HG02884 (cell line): ENCODE measurements at regions not wholly inside any gene's neighbourhood (a gene's known extent, or its start where the extent isn't known, plus 50 kb on each side); places are given as distances from the start of the nearest gene placed in this dataset.

Source experiments
- ATAC-seq: cut with Tn5 transposase; IDR thresholded peaks from one replicate; pipeline ENCODE4 v1.9.1; 2021; ENCODE audit warnings: mild to moderate bottlenecking, moderate library complexity; ENCODE audit not compliant: unreplicated experiment

GRCh38 chr13:109533350-109533749 is 253.0 kb downstream of the IRS2 start:
- ATAC-seq = no peak

- no peak for ATAC-seq
Measured at GRCh38 chr13:109529964-109530363, 256.4 kb downstream of the IRS2 start.

- ATAC-seq = no peak
Measured at GRCh38 chr13:109521719-109522118, 264.7 kb downstream of the IRS2 start.

GRCh38 chr13:109517517-109517916 is 268.9 kb downstream of the IRS2 start:
- no peak for ATAC-seq

- no peak for ATAC-seq
Measured at GRCh38 chr13:109516186-109516585, 270.2 kb downstream of the IRS2 start.

GRCh38 chr13:109510013-109510412 is 276.4 kb downstream of the IRS2 start:
- ATAC-seq = no peak

GRCh38 chr13:109509154-109509900 is 277.1 kb downstream of the IRS2 start:
- no peak for ATAC-seq

- ATAC-seq = no peak
Measured at GRCh38 chr13:109500146-109500773, 286.1 kb downstream of the IRS2 start.

GRCh38 chr13:109497917-109498316 is 288.5 kb downstream of the IRS2 start:
- ATAC-seq = no peak

- no peak for ATAC-seq
Measured at GRCh38 chr13:109496216-109496615, 290.2 kb downstream of the IRS2 start.

GRCh38 chr13:109494925-109495369 is 291.4 kb downstream of the IRS2 start:
- ATAC-seq = no peak

- no peak for ATAC-seq
Measured at GRCh38 chr13:109485136-109485794, 301.1 kb downstream of the IRS2 start.

GRCh38 chr13:109483284-109483683 is 303.1 kb downstream of the IRS2 start:
- ATAC-seq = no peak

- ATAC-seq = no peak
Measured at GRCh38 chr13:109481040-109481439, 305.3 kb downstream of the IRS2 start.

GRCh38 chr13:109480011-109480955 is 306.1 kb downstream of the IRS2 start:
- ATAC-seq = no peak

- no peak for ATAC-seq
Measured at GRCh38 chr13:109479534-109479933, 306.8 kb downstream of the IRS2 start.

GRCh38 chr13:109476001-109476400 is 310.4 kb downstream of the IRS2 start:
- no peak for ATAC-seq

GRCh38 chr13:109468123-109468522 is 318.3 kb downstream of the IRS2 start:
- no peak for ATAC-seq

GRCh38 chr13:109465148-109465547 is 321.2 kb downstream of the IRS2 start:
- no peak for ATAC-seq

- ATAC-seq = no peak
Measured at GRCh38 chr13:109454167-109454917, 332.0 kb downstream of the IRS2 start.
